Endothelial cell of umbilical vein (primary cell): ENCODE measurements at regions not wholly inside any gene's neighbourhood (a gene's known extent, or its start where the extent isn't known, plus 50 kb on each side); places are given as distances from the start of the nearest gene placed in this dataset.
"Not testable (repeated sequence)": the region's sequence is repeated elsewhere in the genome, so short reads cannot be mapped to it uniquely, and the experiment has no call there.

Experiments
- CTCF ChIP-seq, 2 donors: IDR thresholded peaks; 1 replicate in 1 of 2; 2 replicates in 1 of 2; pipeline ENCODE4 v1.5.1; 2011; ENCODE audit warnings: low read length in 2 of 2, mild to moderate bottlenecking in 2 of 2, moderate library complexity in 2 of 2, control low read depth in 1 of 2, inconsistent platforms in 1 of 2, low read depth in 1 of 2; ENCODE audit not compliant: insufficient read depth in 1 of 2; ENCODE audit errors: extremely low read depth in 1 of 2
- EZH2 ChIP-seq: IDR thresholded peaks from 2 replicates; pipeline ENCODE4 v1.6.1; 2012; ENCODE audit warnings: borderline replicate concordance, low read depth, mild to moderate bottlenecking, moderate library complexity, low read length, inconsistent platforms; ENCODE audit not compliant: severe bottlenecking
- FOS ChIP-seq: IDR thresholded peaks from 2 replicates; pipeline ENCODE4 v1.6.1; 2011; ENCODE audit warnings: mild to moderate bottlenecking, low read length, moderate library complexity, borderline replicate concordance; ENCODE audit not compliant: insufficient read depth
- MYC ChIP-seq: IDR thresholded peaks from one replicate; pipeline ENCODE4 v1.6.1; 2011; ENCODE audit warnings: mild to moderate bottlenecking, low read depth, low read length
- POLR2A ChIP-seq: IDR thresholded peaks from 2 replicates; pipeline ENCODE4 v1.6.1; 2012; ENCODE audit warnings: low read depth, mild to moderate bottlenecking, control low read depth, low read length
- POLR2AphosphoS5 ChIP-seq: IDR thresholded peaks from 2 replicates; pipeline ENCODE4 v1.6.1; 2012; ENCODE audit warnings: low read depth, mild to moderate bottlenecking, control low read depth, low read length, moderate library complexity; ENCODE audit not compliant: insufficient read depth
- TF ChIP-seq, protein P1 (sequence below): IDR thresholded peaks from 2 replicates; pipeline ENCODE4 v1.6.1; 2011; ENCODE audit not compliant: insufficient read depth, insufficient read length

GRCh38 chr11:34817812-34818211 lies 98.4 kb downstream of the APIP start:
- not testable (repeated sequence) for TF ChIP-seq CTCF (IDR thresholded peaks at IDR 0.05; ENCODE audit: extremely low read depth in 1 of 2, insufficient read depth in 1 of 2, low read depth in 1 of 2, low read length in 2 of 2); EZH2; MYC; POLR2AphosphoS5; FOS; POLR2A
- TF ChIP-seq, protein P1, sequence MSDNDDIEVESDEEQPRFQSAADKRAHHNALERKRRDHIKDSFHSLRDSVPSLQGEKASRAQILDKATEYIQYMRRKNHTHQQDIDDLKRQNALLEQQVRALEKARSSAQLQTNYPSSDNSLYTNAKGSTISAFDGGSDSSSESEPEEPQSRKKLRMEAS: not testable (repeated sequence)
